AG08395 (cell line): ENCODE measurements at regions not wholly inside any gene's neighbourhood (a gene's known extent, or its start where the extent isn't known, plus 50 kb on each side); places are given as distances from the start of the nearest gene placed in this dataset.
"Not testable (repeated sequence)": the region's sequence is repeated elsewhere in the genome, so short reads cannot be mapped to it uniquely, and the experiment has no call there.

Experiments
- DNase-seq: peaks from one replicate; pipeline ENCODE4 v3.0.0; 2012; ENCODE audit warnings: mixed read lengths, low spot score

GRCh38 chr18:60202708-60203107 is 169.9 kb downstream of the MC4R start:
- DNase-seq: no peak

DNA sequence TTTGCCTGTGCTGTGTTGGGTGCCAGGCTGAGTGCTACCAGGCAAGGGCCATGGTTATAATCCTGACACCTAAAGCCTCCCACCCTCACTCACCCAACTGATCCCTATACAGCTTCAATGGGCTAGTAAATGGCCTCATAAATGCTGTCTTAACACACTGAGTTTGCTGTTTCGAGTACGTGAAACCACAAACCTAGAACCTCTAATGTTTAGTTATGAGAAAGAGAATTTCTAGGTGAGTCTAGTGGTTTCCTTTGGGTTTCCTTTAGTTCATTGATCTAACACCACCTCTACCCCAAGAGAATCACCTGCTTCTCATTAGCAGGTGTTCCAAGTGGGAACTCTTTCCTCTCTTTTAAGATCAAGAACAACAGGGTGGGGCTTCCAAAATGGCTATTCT is 172.0 kb downstream of the MC4R start:
- DNase-seq: no peak

DNA sequence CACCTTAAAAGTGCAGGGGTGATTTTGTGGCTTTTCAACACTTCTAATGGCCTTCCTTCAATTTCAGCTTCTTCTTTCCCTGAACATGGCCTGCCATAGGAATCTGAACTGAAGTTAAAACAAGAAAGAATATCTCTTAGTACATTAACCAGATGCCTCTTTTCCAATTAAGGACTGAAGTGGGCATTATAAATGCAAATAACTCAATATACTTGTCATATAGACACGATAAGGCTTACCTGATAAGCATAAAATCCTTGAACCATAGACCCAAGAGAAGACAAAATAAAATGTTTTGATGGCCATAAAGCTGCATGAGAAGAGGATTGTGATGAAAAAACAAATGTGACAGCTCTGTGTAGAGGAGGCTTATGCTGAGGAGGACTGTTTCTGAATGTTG is 173.1 kb downstream of the MC4R start:
- no peak for DNase-seq

- DNase-seq: peak; percentile 29
These were observed 174.7 kb downstream of the MC4R start for GRCh38 chr18:60197671-60198462.

- DNase-seq: peak; percentile 21
These were observed 175.6 kb downstream of the MC4R start for GRCh38 chr18:60196836-60197606.

DNA sequence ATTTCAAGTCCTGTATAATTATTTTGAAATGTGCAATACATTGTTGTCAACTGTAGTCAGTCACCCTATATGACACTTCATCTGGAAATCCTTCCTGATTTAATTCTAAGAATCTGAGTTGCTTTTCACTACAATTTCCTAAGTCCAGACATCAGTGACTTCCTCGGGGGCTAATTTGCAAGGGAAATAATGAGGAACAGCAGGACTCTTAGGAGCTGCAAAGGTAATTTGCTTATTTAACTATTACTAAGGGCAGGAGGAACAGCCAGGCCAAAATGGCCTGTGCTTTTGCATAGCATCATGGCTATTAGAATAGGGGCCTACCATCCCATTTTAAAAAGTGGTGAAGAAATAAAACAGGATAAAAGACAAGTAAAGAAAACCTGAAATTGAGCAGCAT is 178.8 kb downstream of the MC4R start:
- DNase-seq: no peak

DNA sequence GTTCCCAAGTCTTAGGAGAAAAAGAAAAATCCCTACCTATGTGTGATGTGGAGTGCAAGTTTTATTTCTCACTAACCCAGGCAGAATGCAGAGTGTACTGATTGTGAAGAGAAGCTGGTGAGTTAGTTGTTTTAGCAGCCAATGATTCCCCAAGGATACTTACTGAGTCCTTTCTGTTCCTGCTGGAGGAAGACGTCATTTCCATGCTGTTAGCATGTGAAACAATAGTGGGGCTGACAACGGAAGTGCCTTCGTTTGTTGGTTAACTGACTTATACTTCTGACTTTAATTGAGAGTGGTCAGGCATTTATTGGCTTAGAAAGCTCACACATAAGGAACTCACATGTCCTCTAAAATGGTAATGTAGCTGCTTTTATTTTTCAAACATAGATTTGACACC is 180.6 kb downstream of the MC4R start:
- no peak for DNase-seq

GRCh38 chr18:60189856-60190255 is 182.7 kb downstream of the MC4R start:
- DNase-seq: no peak

GRCh38 chr18:60188958-60189357 is 183.6 kb downstream of the MC4R start:
- DNase-seq: peak; percentile 4

DNA sequence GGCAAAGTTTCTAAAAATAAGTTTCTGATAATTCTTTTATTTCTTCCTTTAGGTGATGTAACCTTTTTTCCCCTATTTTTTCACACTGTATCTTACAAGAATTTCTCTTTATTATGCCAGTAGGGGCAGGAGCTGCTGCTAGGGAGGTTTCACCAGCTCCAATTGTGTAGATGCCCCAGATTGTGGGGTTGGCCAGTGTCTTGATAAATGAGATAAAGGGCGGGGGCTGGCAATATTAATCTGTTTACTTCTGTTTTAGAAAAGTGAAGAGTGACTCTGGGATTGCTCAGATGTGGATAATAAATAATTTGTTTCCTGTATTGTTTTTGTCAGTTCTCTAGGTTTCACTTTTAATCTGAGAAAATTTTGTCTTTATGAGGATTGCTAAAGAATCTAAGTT is 190.4 kb downstream of the MC4R start:
- no peak for DNase-seq

- no peak for DNase-seq
These were observed 191.9 kb downstream of the MC4R start for GRCh38 chr18:60180671-60181070.

DNA sequence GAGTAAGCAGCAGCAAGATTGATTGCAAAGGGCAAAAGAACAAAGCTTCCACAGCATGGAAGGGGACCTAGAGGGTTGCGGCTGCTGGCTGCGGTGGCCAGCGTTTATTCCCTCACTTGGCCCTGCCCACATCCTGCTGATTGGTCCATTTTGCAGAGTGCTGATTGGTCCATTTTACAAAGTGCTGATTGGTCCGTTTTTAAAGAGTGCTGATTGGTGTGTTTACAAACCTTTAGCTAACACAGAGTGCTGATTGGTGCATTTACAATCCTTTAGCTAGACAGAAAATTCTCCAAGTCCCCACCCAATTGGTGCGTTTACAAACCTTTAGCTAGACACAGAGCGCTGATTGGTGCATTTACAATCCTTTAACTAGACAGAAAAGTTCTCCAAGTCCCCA is 194.4 kb downstream of the MC4R start:
- not testable (repeated sequence) for DNase-seq

DNA sequence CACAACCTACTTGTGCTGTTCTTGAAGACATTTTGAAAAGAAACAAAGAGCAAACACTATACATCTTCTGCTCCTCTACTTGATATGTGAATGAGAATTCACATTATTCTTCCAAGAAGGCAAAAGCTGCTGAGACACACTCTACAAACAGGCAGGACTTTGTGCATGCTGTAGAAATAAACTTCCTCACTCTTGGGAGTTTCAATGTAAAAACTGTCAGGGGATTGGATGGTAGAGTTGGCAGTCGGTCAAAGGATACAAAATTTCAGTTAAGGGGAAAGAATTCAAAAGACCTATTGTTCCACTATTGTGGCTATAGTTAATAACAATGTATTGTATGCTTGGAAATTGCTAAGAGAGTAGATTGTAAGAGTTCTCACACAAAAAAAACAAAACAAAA is 196.3 kb downstream of the MC4R start:
- DNase-seq: no peak

GRCh38 chr18:60174832-60175231 is 197.7 kb downstream of the MC4R start:
- no peak for DNase-seq

DNA sequence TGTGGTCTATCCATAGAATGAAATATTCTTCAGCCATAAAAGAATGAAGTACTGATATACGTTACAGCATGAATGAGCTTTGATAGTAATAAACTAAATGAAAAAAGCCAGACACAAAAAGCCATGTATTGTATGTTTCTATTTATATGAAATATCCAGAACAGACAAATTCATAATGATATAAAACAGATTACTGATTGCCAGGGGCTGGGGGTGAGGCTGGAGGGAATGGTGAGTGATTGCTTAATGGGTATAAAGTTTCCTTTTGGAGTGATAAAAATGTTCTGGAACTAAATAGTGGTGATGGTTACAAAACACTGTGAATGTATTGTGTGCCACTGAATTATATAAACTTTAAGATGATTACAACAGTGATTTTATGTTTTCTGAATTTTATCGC is 200.5 kb downstream of the MC4R start:
- DNase-seq: no peak

DNA sequence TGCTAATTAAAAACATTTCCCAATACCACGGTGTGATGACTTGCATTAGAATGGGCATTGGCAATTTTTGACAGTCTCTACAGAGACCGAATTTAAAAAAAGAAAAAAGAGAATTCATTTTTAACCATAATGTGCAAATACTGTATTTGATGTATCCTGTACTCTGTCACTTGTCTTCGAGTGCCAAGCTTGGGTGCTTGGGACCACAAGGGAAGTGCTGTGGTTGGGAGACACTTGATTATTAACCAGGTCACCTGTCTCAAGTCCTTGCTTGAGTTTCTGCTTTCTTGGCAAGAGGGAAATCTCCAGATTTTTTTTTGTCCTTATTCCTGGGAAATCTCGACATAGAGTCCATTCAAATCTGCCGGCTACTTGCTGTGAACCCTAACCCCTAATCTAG is 209.0 kb downstream of the MC4R start:
- DNase-seq: no peak

GRCh38 chr18:60162388-60162787 is 210.2 kb downstream of the MC4R start:
- no peak for DNase-seq

DNA sequence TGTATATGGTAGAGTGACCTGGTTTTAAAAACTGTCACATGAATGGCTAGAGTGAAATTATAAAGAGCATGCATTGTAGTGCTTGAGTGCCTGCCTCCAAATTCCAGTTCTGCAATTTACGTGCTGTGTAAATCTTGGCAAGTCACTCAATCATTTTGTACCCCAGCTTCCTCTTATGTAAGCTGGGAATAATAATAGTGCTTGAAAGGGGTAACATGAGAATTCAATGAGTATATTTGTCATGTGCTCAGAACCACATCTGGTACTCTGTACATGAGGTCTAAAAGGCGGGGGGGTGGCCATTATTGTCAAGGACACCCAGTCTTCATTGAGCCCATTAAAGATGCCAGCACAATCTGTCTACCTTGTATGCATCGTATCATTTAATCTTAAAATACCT is 214.8 kb downstream of the MC4R start:
- DNase-seq: no peak

- no peak for DNase-seq
These were observed 219.2 kb downstream of the MC4R start for GRCh38 chr18:60153376-60153775.

DNA sequence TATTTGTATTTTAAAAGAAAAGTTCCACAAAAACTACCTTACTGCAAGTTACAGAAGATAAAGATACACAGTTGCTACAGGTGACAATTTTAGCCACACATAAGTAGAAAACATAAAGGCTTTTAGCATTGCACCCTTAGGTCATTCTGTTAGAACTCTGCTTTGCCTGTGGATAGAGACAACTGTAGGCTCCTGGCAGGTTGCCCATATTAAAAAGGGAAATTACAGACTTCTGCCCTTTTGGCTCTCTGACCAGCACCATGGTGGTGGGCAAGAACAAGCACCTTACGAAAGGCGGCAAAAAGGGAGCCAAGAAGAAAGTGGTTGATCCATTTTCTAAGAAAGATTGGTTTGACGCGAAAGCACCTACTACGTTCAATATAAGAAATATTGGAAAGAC is 223.3 kb downstream of the MC4R start:
- DNase-seq: no peak

DNA sequence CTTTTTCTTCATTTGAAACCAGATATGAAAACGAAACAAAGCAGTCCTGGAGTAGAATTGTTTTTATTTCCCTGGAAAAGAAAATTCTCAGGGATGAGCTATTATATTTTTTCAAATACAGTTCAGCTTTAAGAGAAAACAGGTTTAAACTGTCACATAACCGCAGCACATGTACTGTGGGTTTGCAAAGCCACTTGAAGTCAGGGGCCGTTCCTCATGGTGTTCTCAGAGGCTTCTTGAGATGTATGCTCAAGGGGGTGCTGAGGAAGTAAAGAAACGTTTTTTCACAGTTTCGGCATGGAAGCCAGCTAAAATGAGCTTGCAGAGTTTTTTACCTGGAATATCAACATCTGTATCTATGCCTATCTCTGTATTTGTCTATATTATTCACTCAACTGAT is 225.3 kb downstream of the MC4R start:
- no peak for DNase-seq

GRCh38 chr18:60146220-60146960 is 226.2 kb downstream of the MC4R start:
- DNase-seq: peak; percentile 11

DNA sequence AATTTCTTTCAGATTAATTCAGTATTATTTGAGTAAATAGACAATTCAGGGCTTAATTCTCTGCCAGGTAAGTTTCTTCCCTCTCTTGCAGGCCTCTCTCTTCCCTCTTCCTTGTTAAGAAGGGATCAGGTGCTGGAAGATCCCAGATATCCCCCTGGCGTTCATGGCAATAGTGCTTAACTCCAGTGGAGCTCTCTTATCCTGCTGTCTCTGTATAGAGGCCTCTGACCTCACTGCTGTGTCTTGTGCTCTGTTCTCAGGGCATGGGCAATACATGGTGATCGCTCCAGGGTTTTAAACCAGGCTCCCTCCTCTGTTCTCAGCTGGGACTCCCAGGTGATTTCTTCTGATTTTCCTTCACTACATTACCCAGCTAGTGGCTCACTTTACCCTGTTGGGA is 226.8 kb downstream of the MC4R start:
- DNase-seq: no peak
